Transverse colon (tissue), 4 donors: ENCODE measurements at regions not wholly inside any gene's neighbourhood (a gene's known extent, or its start where the extent isn't known, plus 50 kb on each side); places are given as distances from the start of the nearest gene placed in this dataset.
"Not testable (repeated sequence)": the region's sequence is repeated elsewhere in the genome, so short reads cannot be mapped to it uniquely, and the experiment has no call there.

Source experiments
- DNase-seq: peaks from one replicate; pipeline ENCODE4 v3.0.0-alpha.2; 2019
- H3K27ac ChIP-seq, 4 donors: fragments of 200-600 bp; sonication (generic); 2 replicates each; pipeline ENCODE4 v1.5.1; 2016 to 2018; ENCODE audit warnings: inconsistent platforms in 4 of 4
- H3K27me3 ChIP-seq: fragments of 200-600 bp; sonication (generic); 2 replicates; pipeline ENCODE4 v1.5.1; 2017; ENCODE audit warnings: inconsistent platforms
- H3K36me3 ChIP-seq, 4 donors: fragments of 200-600 bp; sonication (generic); 2 replicates each; pipeline ENCODE4 v1.5.1; 2017 to 2019; ENCODE audit warnings: inconsistent platforms in 4 of 4
- H3K4me1 ChIP-seq, 4 donors: fragments of 200-600 bp; sonication (generic); 2 replicates each; pipeline ENCODE4 v1.5.1; 2017 to 2020; ENCODE audit warnings: inconsistent platforms in 4 of 4
- H3K4me3 ChIP-seq, 4 donors: fragments of 200-600 bp; sonication (generic); 1 replicate in 1 of 4; 2 replicates in 3 of 4; pipeline versions ENCODE4 v1.5.1 to v1.6.1; 2017 to 2019; ENCODE audit warnings: inconsistent platforms in 4 of 4
- H3K9me3 ChIP-seq, 2 donors: fragments of 200-600 bp; sonication (generic); 2 replicates each; pipeline ENCODE4 v1.5.1; 2017 to 2019; ENCODE audit warnings: inconsistent platforms in 2 of 2
- EP300 ChIP-seq: sonication (generic); formaldehyde crosslinking; IDR thresholded peaks from one replicate; pipeline ENCODE4 v1.6.1; 2017; ENCODE audit warnings: antibody characterized with exemption, low read depth
- POLR2A ChIP-seq: fragments of 450-650 bp; IDR thresholded peaks from one replicate; pipeline ENCODE4 v1.6.1; 2016; ENCODE audit warnings: antibody characterized with exemption, mild to moderate bottlenecking, moderate library complexity
- POLR2AphosphoS5 ChIP-seq, 3 donors: sonication (generic); formaldehyde crosslinking; IDR thresholded peaks; one replicate each; pipeline ENCODE4 v1.6.1; 2016; ENCODE audit warnings: antibody characterized with exemption in 3 of 3
- WGBS, 2 donors: methylation state at CpG; one replicate each; pipeline ENCODE4 v1.1.5; 2018; ENCODE audit warnings: low coverage in 1 of 2; 5-methylcytosine and 5-hydroxymethylcytosine counted together
- in situ Hi-C, 4 donors: fragments of 200-750 bp; cut with MboI; loops; one replicate each; pipeline versions ENCODE4 v1.15.0 to v1.15.1; 2017; ENCODE audit warnings: low sequenced_read_pairs in 3 of 4, low pct_ligation_motif_present in 1 of 4, low pct_unique_long_range_greater_than_20kb in 1 of 4
- intact Hi-C: fragments of 100-400 bp; cut with DNase I; formaldehyde crosslinking; loops from one replicate; pipeline ENCODE4 v1.15.1; 2023; ENCODE audit warnings: low total_unique reads
- TF ChIP-seq, protein P1 (sequence below), 5 experiments: fragments of 200-600 bp in 3 of 5; fragments of 450-650 bp in 2 of 5; sonication (generic) in 3 of 5; IDR thresholded peaks; 1 replicate in 2 of 5; 2 replicates in 3 of 5; pipeline ENCODE4 v1.5.1; 2016 to 2017; ENCODE audit warnings: antibody characterized with exemption in 5 of 5, inconsistent platforms in 3 of 5, mild to moderate bottlenecking in 2 of 5, moderate library complexity in 1 of 5

DNA sequence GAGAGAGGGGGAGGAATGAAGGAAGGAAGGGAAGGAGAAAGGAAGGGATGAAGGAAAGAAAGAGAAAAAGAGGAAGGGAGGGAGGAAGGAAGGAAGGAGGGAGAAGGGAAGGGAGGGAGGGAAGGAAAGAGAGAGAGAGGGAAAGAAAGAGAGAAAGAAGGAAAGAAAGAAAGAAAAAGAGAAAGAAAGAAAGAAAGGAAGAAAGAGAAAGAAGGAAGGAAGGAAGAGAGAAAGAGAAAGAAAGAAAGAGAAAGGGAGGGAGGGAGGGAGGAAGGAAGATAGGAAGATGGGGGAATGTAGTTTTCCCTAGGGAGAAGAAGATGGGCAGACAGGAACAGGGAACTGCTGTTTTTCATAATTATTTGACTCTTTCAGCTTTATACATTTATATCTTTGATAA is 115.1 kb upstream of the CXADR start:
- intact Hi-C loops, result no loop called here
- no peak overlapping the region for H3K27ac ChIP-seq

DNA sequence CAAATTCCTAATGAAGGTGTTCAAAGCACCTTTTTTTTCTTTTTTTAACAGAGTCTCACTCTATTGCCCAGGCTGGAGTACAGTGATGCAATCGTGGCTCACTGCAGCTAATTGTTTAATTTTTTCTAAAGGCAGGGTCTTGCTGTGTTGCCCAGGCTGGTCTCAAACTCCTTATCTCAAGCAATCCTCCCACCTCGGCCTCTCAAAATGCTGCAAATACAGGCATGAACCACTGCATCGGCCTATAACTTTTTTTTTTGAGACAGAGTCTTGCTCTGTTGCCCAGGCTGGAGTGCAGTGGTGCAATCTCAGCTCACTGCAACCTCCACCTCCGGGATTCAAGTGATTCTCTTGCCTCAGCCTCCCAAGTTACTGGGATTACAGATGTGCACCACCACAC is 113.9 kb upstream of the CXADR start:
- WGBS, 2 donors, result 57 to 74% methylated on average over 1 to 4 of the region's 4 CpGs
- H3K36me3 ChIP-seq, DNase-seq, H3K27me3 ChIP-seq, H3K27ac ChIP-seq, H3K4me1 ChIP-seq, H3K4me3 ChIP-seq, H3K9me3 ChIP-seq, intact Hi-C loops: not testable (repeated sequence)
- in situ Hi-C loops, result loop anchor here in 2 of 4 donors (25.0 kb wide), 2 partner anchors 163 to 188 kb away; no protein-coding TSS in a partner anchor

More for the DNA sequence above, 115.1 kb upstream of the CXADR start:
- H3K9me3 ChIP-seq, result no peaks in the 10 kb centered on the region
- in situ Hi-C loops, result loop anchor here in 2 of 4 donors (25.0 kb wide), 2 partner anchors 165 to 190 kb away; no protein-coding TSS in a partner anchor
- H3K4me3 ChIP-seq, result no peak overlapping the region
- H3K36me3 ChIP-seq, result no peaks in the 10 kb centered on the region
- H3K27me3 ChIP-seq, result no peaks in the 10 kb centered on the region
- TF ChIP-seq POLR2AphosphoS5 (IDR thresholded peaks at IDR 0.05), result no peak
- no peak for TF ChIP-seq EP300
- TF ChIP-seq, protein P1, sequence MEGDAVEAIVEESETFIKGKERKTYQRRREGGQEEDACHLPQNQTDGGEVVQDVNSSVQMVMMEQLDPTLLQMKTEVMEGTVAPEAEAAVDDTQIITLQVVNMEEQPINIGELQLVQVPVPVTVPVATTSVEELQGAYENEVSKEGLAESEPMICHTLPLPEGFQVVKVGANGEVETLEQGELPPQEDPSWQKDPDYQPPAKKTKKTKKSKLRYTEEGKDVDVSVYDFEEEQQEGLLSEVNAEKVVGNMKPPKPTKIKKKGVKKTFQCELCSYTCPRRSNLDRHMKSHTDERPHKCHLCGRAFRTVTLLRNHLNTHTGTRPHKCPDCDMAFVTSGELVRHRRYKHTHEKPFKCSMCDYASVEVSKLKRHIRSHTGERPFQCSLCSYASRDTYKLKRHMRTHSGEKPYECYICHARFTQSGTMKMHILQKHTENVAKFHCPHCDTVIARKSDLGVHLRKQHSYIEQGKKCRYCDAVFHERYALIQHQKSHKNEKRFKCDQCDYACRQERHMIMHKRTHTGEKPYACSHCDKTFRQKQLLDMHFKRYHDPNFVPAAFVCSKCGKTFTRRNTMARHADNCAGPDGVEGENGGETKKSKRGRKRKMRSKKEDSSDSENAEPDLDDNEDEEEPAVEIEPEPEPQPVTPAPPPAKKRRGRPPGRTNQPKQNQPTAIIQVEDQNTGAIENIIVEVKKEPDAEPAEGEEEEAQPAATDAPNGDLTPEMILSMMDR (IDR thresholded peaks at IDR 0.05), result no peak
- no peak for TF ChIP-seq POLR2A
- DNase-seq, result no peak
- H3K4me1 ChIP-seq, result no peaks in the 10 kb centered on the region

DNA sequence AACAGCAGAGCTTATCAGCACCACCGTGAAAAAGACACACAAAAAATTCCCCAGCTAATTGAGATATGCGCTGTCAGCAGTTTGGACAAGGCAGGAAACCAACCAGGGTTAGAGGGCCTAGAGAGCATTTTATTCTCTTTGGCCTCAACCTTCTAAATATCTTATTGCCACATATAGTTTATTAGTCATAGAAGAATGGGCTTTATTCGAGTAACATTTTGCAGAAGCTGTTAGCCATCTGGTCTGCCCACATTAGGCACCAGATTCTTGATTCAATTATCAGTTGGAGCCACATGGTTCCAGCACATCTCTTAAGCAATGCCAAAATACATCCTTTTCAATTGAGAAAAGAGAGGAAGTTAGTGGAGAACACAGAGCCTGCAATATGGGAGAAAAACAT is 109.9 kb upstream of the CXADR start:
- 51 to 73% methylated on average over 3 of the region's 3 CpGs for WGBS, 2 donors
- Histone ChIP-seq H3K27me3 (no peaks in the 10 kb centered on the region), H3K36me3 (no peaks in the 10 kb centered on the region), H3K4me3 (no peak overlapping the region), H3K9me3 (peaks cover 5% of the 10 kb centered on the region in 2 donors), H3K4me1 (no peaks in the 10 kb centered on the region), H3K27ac (no peak overlapping the region)
- TF ChIP-seq EP300 (no peak), POLR2A (no peak), POLR2AphosphoS5 (IDR thresholded peaks at IDR 0.05) (no peak)
- TF ChIP-seq, protein P1 (IDR thresholded peaks at IDR 0.05), result no peak
- no peak for DNase-seq
- in situ Hi-C loops, result no loop called here
- intact Hi-C loops, result no loop called here

DNA sequence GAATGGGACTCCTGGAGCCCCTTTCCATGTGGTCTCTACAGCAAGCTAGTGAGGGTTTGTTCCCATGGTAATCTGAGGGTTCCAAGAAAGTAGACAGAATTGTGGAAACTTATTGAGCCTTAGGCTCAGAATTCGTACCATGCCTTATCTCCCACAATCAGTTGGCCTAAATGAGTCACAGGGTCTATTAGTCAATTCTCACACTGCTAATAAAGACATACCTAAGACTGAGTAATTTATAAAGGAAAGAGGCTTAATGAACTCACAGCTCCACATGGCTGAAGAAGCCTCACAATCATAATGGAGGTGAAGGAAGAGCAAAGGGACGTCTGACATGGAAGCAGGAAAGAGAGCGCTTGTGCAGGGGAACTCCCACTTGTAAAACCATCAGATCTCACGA is 106.6 kb upstream of the CXADR start:
- Histone ChIP-seq H3K27ac (no peak overlapping the region), H3K4me3 (no peak overlapping the region), H3K27me3 (no peaks in the 10 kb centered on the region), H3K4me1 (no peaks in the 10 kb centered on the region), H3K9me3 (peaks cover 5% of the 10 kb centered on the region in 2 donors), H3K36me3 (no peaks in the 10 kb centered on the region)
- DNase-seq, result no peak
- intact Hi-C loops (no loop called here), in situ Hi-C loops (no loop called here)
- WGBS, 2 donors, result 89 to 94% methylated on average over 2 to 4 of the region's 4 CpGs
- TF ChIP-seq, protein P1 (IDR thresholded peaks at IDR 0.05), result no peak
- no peak for TF ChIP-seq POLR2AphosphoS5 (IDR thresholded peaks at IDR 0.05)
- TF ChIP-seq EP300, result no peak
- TF ChIP-seq POLR2A, result no peak

DNA sequence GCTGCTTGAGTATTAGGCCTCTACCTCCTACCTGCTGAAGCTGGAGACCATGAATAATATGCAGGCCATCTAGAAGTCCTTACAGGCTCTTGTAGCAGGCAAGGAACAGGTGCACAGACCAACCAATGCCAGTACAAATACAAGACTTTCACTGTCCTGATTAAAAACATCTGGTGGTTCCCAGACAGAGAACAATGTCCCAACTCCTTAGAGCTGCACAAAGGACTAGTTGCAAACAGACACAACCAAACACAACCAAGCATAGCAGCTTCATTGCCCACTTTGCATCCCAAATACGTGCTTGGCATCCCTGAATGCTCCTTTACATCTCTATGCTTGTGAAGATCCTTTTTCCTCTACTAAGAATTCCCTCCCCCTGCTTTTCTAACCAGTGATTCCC is 98.1 kb upstream of the CXADR start:
- H3K4me1 ChIP-seq, result no peaks in the 10 kb centered on the region
- no peak overlapping the region for H3K4me3 ChIP-seq
- no peaks in the 10 kb centered on the region for H3K27me3 ChIP-seq
- DNase-seq, result no peak
- intact Hi-C loops (no loop called here), in situ Hi-C loops (no loop called here)
- no peaks in the 10 kb centered on the region for H3K36me3 ChIP-seq
- H3K27ac ChIP-seq, result no peak overlapping the region
- H3K9me3 ChIP-seq, result no peaks in the 10 kb centered on the region
- 43 to 47% methylated on average over 1 of the region's 1 CpG for WGBS, 2 donors
- TF ChIP-seq POLR2AphosphoS5 (IDR thresholded peaks at IDR 0.05) (no peak), POLR2A (no peak), EP300 (no peak)
- TF ChIP-seq, protein P1 (IDR thresholded peaks at IDR 0.05), result no peak
